ENCODE measurements at regions not wholly inside any gene's neighbourhood (a gene's known extent, or its start where the extent isn't known, plus 50 kb on each side); places are given as distances from the start of the nearest gene placed in this dataset.
A peak's percentile ranks its signal among the peaks of the same experiment; 100 is the strongest.
"Not testable (repeated sequence)": the region's sequence is repeated elsewhere in the genome, so short reads cannot be mapped to it uniquely, and the experiment has no call there.

DNA sequence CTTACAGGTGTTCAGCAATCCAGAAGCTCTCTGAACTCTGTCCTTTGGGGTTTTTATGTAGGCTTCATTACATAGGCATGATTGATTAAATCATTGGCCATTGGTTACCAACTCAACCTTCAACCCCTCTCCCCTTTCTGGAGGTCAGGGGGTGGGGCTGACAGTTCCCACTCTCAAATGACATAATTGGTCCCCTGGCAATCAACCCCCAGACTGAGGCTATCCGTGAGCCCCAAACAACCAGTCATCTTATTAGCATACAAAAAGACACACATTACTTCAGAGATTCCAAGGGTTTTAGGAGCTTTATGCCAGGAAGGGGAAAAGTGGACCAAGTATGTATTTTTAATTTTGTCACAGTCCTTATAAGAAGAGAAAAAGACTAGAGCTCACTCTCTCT is 92.1 kb downstream of the ZNF467 start:
- no peak for DNase-seq

GRCh38 chr7:149680331-149681025 is 92.9 kb downstream of the ZNF467 start:
- DNase-seq = no peak

DNA sequence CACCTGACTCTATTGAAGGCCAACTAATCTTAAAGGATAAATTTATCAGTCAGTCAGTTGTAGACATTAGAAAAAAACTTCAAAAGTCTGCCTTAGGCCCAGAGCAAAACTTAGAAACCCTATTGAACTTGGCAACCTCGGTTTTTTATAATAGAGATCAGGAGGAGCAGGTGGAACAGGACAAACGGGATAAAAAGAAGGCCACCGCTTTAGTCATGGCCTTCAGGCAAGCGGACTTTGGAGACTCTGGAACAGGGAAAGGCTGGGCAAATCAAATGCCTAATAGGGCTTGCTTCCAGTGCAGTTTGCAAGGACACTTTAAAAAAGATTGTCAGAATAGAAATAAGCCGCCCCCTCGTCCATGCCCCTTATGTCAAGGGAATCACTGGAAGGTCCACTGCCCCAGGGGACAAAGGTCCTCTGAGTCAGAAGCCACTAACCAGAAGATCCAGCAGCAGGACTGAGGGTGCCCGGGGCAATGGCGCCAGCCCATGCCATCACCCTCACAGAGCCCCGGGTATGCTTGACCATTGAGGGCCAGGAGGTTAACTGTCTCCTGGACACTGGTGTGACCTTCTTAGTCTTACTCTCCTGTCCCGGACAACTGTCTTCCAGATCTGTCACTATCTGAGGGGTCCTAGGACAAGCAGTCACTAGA is 98.5 kb downstream of the ZNF467 start:
- DNase-seq = not testable (repeated sequence)

DNA sequence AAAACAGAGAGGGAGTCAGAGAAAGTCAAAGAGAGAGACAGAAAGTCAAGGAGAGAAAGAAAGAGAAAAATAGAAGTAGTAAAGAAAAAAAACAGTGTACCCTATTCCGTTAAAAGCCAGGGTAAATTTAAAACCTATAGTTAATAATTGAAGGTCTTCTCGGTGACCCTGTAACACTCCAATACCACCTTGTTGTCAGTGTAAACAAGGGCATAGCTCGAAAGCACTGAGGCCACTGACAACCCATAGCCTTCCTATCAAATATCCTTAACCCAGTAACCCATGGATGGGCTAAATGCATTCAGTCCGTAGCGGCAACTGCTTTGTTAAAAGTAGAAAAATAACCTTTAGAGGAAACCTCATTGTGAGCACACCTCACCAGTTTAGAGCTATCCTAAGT is 100.4 kb downstream of the ZNF467 start:
- DNase-seq = no peak

- DNase-seq = no peak
These were observed 103.1 kb downstream of the ZNF467 start for GRCh38 chr7:149670288-149670687.

DNA sequence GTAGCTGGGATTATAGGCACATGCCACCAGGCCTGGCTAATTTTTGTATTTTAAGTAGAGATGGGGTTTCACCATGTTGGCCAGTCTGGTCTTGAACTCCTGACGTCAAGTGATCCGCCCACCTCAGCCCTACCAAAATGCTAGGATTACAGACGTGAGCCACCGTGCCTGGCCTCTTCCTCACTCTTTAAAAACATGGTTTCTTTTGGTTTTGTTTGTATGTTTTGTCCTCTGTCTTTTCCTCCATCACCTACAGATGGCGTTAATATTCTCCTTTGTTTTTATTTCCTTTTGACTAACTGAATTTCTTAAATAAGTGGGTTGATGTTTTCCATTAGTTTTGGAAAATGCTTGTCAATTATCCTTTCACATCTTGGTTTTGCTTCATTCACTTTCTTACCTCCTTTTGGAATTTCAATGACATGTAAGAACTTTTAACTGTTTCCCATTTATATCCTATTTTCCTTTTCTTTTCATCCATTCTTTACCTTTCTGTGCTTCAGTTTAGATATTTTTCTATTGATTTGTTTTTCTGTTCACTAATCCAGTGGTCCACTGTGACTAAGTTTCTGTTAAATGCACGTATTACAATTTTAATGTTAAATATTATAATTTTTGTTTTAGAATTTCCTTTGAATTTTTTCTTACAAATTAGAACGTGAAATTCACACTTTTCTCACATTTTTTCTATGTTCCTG is 104.1 kb downstream of the ZNF467 start:
- DNase-seq = peak; percentile 15

DNA sequence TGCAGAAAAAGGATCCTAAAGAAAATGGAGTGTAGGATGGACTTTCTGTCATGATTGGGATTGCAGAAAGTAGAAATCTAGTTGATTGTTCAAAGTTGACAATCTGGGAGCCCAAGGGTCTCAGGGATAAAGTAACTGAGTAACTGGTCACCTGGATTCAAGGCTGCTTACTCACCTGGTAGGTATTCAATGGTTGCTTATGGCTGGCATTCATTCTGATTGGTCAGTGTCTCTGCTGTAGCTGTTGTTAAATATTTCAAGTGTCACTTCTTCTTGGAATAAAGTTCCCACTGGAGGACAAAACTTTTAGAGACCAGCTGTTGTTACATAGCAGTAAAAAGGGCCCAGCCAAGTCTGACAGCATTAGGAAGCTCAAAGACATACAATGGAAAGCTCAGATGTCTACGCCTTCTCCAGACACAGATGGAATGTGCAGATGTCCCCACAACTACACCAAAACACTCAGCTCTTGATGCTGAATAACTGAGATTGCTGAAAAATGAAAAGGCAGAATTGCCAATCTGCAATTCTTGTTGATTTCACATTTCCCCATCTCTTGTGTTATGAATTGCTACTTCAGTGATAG is 106.9 kb downstream of the ZNF467 start:
- no peak for DNase-seq

DNA sequence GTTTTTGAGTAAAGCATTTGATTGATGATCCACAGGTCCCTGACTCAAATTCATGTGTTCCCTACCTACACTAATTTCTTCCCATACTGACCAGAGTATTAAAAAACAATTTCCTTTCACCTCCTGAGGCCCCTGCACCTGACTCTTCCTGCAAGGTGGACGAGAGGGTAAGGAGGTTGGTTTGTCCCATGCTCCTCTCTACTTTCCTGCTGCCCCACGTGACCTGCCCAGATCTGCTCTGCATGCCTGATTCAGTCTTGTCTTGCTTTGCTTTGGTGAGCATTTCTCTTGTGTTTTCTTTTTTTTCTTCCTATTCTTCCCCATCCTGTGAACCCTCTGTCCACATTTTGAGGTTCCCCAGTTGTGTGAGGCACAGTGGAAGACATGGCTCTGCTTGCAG is 107.8 kb downstream of the ZNF467 start:
- DNase-seq = not testable (repeated sequence)

DNA sequence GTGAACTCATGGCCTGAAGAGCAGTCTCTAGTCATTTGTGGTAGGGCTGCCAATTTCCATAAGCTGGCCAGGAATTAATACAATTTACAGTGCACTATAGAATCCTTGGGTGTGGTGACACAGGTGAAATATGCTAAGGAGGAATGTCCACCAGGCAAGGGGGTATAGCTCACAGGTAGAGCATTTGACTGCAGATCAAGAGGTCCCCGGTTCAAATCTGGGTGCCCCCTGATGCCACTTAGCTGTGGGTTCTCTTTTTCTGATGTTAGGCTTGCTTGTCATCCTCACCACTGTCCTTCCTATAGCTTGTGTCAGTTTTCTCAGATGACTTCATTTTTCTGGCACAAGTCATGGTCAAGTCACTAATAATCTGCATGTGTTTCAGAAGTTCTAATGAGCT is 108.7 kb downstream of the ZNF467 start:
- DNase-seq = no peak

DNA sequence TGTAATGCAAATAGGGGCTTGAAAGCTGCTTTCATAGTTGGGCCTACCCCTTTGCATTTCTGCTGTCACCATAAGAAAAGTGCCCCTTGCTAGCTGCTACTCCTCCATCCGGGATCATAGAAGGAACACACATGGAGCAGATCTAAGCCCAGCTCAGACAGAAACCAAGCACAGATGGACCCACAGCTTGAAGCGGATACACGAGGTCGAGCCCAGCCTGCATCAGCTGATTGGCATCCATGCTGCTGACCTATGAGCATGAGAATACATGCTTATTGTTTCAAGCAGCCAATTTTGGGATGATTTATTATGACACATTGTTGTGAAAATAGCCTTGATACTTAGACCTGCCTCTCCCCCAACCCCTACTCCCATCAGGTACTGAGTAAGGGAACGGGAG is 109.2 kb downstream of the ZNF467 start:
- DNase-seq = no peak

- peak; percentile 49 for DNase-seq
These were observed 110.7 kb downstream of the ZNF467 start for GRCh38 chr7:149662591-149663095.

- DNase-seq = no peak
These were observed 117.6 kb downstream of the ZNF467 start for GRCh38 chr7:149655784-149656183.

GRCh38 chr7:149654588-149654987 is 118.8 kb downstream of the ZNF467 start:
- no peak for DNase-seq

- DNase-seq = not testable (repeated sequence)
These were observed 123.2 kb downstream of the ZNF467 start for GRCh38 chr7:149650190-149650589.

DNA sequence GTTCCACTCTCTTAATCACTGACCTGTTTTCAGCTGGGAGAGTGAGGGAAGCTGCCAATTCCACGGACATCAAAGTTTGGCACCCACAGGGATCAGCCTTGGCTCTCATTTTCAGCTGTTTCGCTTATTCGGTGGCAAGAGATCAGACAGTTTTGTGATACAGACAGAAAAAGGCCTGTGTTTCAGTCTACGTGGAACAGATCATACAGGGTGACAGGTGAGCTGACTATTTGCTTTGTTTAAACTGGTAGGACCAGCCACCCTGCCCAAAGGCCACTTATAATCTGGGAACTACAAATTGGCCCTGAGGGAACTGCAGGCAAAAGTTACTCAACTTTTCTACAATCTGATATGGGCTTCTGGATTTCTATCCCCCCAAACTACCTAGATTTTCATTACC is 128.6 kb downstream of the ZNF467 start:
- DNase-seq = no peak

DNA sequence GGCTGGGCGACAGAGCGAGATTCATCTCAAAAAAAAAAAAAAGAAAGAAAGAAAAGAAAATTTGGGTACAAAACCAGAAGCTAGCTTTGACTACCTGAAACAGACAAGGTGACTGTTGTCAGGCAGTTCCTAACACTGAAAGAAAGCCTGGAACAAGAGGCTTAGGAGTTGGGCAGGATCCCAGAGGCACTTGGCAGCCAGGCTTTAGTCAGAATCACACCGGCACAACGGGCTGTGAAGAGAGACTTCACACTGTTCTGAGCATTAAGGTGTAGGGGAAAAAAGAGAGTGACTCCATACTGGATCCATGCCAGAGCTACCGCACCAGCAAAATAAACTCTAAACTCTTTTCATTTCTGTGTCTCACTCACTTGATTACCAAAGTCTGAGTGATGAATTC is 130.8 kb downstream of the ZNF467 start:
- no peak for DNase-seq

DNA sequence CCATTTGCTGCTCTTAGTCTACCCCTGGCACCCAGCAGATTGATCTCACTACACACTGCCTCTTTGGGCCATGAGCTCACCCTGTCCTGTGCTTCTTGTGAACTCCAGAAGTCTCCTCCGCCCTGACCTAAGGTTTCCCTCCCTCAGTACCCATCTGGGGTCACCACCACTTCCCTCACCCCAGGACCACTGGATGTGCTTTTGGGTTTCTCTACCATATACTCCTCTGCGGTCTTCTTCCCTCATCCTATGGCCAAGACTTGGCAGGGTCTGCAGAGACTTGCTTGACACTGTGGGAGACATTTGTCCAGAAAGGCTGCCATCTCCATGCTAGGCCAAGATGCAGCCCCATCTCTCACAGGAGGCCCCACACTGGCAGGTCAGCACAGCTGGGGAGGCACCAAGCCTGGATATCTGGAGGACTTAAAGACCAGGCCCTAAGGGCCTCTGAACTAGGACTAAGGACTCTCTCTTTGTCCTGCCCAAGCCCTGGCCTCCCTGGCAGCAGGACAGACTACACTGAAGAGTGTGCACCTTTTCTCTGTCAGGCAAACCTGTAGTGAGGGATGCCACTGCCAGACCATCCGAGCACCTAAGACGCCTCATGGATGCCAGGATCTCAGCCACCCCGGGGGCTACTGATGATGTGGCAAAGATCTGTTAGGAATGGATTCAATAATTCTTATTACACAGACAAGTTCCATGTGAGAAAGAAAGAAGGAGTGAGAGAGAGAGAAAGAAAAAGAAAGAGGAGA is 134.6 kb downstream of the ZNF467 start:
- no peak for DNase-seq

DNA sequence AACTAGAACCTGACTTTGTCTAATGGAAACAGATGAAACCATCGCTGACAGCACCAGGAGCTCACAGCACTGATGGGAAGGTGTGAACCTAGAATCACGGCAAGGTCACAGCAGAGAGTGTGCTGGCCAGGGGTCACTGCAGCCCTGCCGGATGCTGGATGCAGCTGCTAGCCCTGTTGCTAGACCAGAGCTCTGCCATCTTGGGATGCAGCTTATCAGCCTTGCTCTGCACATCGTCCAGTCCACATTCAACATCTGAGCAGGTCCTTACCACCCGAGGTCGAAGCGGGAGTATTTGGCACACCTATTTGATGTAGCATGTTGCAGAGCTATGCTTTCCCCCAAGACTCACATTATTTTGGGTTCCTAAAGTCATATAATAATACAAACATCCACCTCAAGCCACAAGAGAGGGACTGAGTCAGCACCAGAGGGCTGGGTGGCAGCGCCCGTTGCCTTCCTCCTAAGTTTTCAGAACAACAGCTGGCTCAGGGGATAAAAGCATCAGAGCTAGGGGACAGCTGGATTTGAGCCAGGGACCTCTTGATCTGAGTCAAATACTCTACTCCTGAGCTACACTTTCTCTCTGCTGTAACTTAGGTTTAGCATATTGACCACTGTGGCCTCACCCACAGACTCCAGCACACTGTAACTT is 135.3 kb downstream of the ZNF467 start:
- no peak for DNase-seq

- no peak for DNase-seq
These were observed 137.6 kb downstream of the ZNF467 start for GRCh38 chr7:149635561-149636329.

DNA sequence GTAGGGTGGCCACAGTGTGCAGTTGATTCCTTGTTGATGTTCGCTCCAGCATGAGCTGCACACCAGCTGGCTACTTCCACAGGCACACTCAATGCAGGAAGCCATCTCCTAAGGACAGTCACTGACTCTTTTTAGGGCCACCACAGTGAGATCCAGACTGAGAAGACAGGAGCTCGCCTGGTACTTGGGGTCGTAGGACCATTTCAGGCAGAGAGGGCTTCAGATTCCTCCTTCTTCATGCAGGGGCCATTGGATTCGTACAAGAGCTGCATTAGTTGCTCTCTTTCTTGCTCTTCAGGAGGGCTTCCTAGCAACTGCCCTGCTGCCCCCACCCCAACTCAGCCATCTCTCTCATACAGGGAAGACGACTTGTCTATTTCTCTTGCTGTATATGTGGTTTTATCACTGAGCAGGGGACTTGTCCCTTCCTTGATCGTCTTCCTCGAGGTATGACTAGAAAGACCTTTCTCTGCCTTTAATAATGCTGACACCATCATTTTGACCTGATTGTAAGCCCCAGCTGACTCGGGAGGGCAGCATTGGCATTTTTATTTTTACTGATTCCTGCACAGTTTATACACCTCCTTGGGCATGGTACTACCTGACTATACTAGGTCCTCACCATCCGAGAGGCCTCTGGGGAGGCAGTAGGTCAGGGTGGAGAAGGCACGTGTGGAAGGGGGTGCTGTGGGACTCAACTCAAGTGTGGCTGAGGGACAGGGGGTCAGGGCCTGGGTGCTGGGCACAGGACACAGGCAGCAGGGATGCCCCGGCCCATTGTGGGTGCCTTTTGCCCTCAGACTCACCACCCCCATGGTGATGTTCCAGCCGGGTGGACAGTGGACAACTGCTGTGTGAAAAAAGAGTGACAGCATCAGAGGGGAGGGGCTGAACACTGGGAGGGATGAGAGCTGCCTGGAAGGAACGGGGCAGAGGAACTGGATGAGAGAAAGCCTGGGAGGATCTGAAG is 136.7 kb upstream of the ZNF746 start:
- no peak for DNase-seq

Data from NCI-H526 treated with DMSO at 0.1 percent for 48 hours (cell line).